HG03095 (cell line): ENCODE measurements at regions not wholly inside any gene's neighbourhood (a gene's known extent, or its start where the extent isn't known, plus 50 kb on each side); places are given as distances from the start of the nearest gene placed in this dataset.

Source experiments
- ATAC-seq: cut with Tn5 transposase; IDR thresholded peaks from one replicate; pipeline ENCODE4 v1.9.1; 2021; ENCODE audit warnings: moderate library complexity; ENCODE audit not compliant: unreplicated experiment

GRCh38 chr1:59138402-59138801 is 158.5 kb upstream of the FGGY start:
- no peak for ATAC-seq

DNA sequence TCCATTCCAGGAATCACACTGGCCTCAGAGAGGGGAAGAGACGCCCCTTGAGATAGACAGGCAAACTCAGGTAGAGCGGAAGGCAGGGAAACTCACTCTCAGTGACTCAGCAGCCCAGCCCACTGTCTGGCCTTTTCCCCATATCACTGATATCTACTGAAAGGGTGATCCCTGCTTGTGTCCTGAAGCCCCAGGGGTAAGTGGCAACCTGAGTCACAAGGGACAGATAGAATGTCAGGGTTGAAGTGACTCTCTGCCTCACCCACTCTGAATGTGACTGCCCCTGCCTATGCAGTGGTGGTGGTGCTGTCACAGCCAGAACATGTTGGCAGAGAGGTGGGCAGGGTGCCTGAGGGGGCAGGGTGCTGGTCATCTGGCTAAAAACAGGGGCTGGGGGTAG is 157.5 kb upstream of the FGGY start:
- ATAC-seq = no peak

- no peak for ATAC-seq
Measured at GRCh38 chr1:59141267-59141863, 155.5 kb upstream of the FGGY start.

DNA sequence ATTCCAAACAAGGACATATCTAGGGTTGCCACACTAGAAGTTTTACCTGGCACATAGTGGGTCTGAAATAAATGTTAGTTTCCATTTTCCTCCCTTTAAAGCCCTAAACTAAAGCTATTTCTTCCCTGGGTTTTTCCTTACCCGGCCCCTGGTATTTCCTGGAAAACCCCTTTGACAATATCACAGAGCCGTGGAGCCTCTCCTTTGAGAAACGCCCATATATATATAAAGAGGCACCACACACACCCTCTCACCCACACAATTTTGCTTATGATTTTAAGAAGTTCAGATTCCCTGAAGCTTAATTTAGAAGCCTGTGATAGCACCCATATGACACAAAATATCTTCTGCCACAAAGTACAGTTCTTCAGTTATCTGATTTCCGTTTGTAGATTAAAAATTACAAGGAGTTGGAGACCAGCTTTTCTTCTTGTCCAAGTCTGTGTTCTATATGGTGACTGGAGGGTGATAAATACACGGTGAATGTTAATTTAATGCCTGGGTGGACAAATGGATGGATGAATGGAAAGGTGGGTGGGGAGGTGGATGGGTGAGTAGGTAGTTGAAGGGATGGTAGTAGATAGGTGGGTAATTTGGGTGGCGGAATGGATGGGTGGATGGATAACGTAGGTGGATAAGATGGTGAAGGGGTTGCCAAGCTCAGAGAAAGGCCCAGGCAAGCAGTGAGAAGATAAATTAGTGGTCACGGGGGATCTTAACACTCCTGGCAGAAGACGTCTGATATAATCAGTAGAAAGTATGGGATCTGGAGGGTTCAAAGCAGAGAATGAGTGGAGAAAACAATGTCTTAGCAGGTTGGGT is 154.4 kb upstream of the FGGY start:
- no peak for ATAC-seq

- ATAC-seq = no peak
Measured at GRCh38 chr1:59143133-59143487, 153.8 kb upstream of the FGGY start.

DNA sequence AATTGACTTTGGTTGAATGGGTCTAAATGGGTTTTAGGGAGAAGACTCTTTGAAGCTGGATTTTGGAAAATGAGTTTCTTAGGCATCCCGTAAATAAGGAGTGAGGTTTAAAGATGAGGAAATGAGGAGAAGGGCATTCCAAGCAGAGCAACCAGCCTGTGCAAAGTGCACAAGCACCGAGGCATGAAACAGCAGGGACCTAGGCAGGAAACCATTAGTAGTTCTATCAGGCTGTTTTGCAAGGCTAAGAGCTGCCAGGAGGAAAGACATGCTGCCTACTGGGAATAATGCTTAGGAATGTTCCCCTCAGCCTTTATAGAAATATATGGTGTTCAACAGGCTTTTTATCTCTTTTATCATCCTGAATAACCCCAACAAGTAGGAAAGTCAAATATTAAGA is 153.1 kb upstream of the FGGY start:
- no peak for ATAC-seq

- ATAC-seq = no peak
Measured at GRCh38 chr1:59144959-59145358, 151.9 kb upstream of the FGGY start.

GRCh38 chr1:59146056-59146455 is 150.8 kb upstream of the FGGY start:
- no peak for ATAC-seq

- no peak for ATAC-seq
Measured at GRCh38 chr1:59146651-59147358, 150.1 kb upstream of the FGGY start.

- ATAC-seq = no peak
Measured at GRCh38 chr1:59149435-59149834, 147.5 kb upstream of the FGGY start.

DNA sequence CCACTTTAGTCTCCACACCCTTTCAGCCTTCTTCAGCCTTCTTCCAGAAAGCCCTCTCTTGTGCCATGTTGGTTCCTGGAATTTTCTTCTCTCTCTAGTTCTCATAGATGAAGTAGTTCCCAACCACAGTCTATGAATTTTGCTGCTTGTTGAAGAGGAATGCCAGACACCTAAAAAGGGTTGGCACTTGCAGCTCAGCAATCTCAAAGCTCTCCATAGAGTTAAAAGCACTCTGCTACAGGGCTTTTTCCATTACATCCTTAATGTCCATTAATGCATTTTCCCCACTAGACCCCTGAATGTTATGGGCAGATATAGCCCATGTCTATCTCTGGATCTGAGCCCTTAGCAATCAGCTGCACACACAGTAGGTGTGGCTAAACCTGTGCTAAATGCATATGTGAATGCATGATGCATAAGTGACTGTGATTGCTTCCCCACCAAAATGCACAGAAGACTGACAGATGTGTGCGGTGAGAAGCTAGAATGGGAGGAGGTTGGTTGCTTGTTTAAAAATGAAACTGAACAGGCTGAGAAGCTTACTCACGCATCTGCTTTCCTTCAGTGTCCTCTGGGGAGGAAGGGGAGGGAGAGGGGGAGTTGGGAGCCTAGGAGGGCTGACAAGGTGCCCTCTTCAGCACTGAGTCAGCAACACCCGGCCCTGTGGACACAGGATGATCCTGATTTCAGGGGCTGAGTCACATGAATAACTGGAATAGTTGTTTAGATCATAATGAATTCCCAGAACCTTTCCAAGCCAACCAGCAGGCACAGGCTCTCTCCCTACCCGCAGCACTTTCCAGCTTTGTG is 146.1 kb upstream of the FGGY start:
- ATAC-seq = peak; percentile 68

DNA sequence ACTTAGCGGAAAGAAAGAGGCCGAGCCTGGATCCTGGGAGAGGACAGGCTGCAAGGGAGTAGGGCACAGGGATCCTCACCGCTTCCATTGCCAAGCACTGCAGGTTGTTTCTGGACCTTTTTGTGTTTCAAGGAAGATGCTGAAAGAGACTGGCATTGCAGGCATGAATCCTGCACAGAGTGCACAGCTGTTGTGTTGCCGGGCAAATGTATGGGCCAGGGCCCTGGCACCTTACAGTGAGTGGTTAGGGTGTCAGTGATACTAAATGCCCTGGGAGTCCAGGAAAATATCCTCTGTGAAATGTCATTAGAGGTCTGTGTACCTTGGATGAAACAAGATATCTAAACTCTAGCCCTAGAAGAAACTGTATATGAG is 145.5 kb upstream of the FGGY start:
- no peak for ATAC-seq

GRCh38 chr1:59151860-59152259 is 145.0 kb upstream of the FGGY start:
- ATAC-seq = no peak

DNA sequence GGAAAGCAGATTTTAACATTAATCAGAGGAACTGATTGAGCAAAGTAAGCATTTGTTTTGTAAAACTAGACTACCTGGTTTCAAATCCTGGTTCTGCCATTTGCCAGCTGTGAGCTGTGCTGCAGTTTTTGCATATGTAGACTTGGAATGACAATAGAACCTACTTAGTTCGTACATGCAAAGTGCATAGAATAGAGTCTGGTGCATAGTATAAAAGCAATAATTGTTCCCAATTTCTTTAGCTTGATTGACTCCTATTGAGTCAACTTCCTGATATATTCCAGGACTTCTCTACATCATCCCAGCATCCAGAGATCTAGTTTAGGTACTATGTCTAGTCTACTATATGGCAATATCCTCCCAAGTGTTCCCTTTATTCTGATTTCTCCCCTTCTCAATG is 144.4 kb upstream of the FGGY start:
- ATAC-seq = no peak

DNA sequence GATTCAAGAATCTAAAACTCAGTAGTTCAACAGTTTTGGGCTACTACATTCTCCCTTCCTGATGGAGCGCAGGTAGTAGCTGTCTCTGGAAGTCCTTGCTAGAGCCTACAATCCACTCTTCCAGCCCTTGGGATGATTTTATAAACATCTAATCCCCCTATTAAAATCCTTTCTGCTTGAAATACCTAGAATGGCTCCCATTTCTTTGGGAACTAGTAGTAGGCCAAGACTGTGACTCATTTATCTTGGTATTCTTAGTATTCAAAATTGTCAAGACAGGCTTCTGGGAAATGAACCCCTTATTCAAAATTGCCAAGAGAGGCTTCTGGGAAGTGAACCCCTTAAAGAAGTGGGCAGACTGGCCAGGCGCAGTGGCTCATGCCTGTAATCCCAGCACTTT is 142.5 kb upstream of the FGGY start:
- ATAC-seq = no peak

GRCh38 chr1:59155351-59155750 is 141.5 kb upstream of the FGGY start:
- ATAC-seq = no peak

DNA sequence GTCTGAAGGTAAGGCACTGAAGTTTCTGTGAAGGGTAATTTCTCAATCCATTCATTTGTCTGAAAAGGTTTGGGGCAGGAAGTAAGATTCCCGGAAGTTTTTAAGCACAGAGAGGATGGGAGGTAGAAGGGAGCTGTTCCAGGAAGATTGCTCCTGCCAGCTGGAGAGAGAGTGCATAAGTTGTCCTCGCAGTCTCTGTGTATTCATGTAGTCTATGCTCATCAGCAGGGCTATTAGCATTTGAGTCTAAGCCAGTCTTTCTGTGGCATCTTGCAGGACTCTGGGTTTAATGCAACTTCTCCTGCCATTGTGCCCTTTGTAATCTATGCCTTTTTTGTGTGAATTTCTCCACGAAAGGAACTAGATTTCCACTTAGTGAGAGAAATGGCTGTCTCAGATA is 140.8 kb upstream of the FGGY start:
- no peak for ATAC-seq

DNA sequence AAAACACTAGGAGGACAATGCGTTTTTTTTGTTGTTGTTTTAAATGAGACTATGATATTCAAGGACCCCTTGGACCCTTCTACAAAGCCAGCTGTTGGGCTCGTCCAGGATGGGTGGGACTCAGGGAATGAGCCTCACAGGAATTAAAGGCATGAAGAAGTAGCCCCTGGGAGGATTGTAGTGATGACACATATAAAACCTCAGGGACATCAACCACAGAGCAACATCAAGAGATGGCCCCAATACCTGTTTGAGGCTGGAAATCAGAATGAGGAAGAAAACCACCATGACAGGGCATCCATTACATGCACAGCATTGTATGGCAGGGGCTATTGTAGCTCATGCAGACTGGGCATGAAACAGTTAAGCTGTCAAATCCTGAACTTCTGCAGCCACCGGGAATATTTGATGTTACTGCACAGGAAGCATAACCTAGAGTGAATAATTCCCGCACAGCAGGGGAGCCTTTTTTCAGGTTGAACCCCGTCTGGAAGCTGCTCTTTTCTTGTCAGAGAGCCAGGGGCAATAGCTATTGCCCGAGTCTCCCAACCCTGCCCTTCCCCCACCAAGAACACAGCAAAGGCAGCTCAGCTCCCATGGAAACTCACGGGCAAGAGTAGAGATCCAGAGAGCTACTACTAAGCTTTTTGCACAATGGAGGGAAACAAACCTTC is 140.2 kb upstream of the FGGY start:
- ATAC-seq = no peak

- no peak for ATAC-seq
Measured at GRCh38 chr1:59158321-59158720, 138.6 kb upstream of the FGGY start.

- no peak for ATAC-seq
Measured at GRCh38 chr1:59159557-59160203, 137.2 kb upstream of the FGGY start.
